ENCODE measurements at regions not wholly inside any gene's neighbourhood (a gene's known extent, or its start where the extent isn't known, plus 50 kb on each side); places are given as distances from the start of the nearest gene placed in this dataset.

DNA sequence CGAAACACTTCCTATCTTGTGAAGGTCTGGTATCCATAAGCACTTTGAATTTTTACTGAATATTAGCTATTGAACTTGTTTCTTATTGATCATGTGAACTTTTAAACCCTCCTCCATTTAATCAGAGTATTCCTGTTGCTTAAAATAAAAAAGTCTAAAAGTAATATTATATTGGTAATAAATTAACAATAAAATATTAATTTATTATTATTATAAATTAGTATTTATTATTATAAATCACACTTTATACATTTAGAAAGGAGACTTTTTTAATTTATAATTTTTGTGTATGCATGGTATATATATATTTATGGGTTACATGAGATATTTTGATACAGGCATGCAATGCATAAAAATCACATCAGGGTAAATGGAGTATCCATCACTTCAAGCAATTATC, 295.4 kb upstream of the NETO1 start:
- TF ChIP-seq HNF4G (IDR thresholded peaks at IDR 0.05): no peak
- no peak for TF ChIP-seq YY1 (IDR thresholded peaks at IDR 0.05)
- TF ChIP-seq FOXA1 (IDR thresholded peaks at IDR 0.05): no peak
- TF ChIP-seq GABPA (IDR thresholded peaks at IDR 0.05 in 1 of 2, conservative IDR thresholded peaks at IDR 0.05 in 1 of 2): no peak
- TF ChIP-seq EGR1 (IDR thresholded peaks at IDR 0.05; ENCODE audit: low read depth in 2 of 2): no peak
- TF ChIP-seq FOXA2 (IDR thresholded peaks at IDR 0.05): no peak
- TF ChIP-seq TAF1 (conservative IDR thresholded peaks at IDR 0.05): no peak
- no peak for TF ChIP-seq SP1 (IDR thresholded peaks at IDR 0.05)
- TF ChIP-seq RXRA (IDR thresholded peaks at IDR 0.05): no peak
- TF ChIP-seq MAX (IDR thresholded peaks at IDR 0.05): no peak
- no peak for TF ChIP-seq REST (IDR thresholded peaks at IDR 0.05)
- no peak for TF ChIP-seq NR2F2 (IDR thresholded peaks at IDR 0.05)
- TF ChIP-seq, protein P1, sequence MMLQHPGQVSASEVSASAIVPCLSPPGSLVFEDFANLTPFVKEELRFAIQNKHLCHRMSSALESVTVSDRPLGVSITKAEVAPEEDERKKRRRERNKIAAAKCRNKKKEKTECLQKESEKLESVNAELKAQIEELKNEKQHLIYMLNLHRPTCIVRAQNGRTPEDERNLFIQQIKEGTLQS (IDR thresholded peaks at IDR 0.05): no peak
- TF ChIP-seq, protein P2, sequence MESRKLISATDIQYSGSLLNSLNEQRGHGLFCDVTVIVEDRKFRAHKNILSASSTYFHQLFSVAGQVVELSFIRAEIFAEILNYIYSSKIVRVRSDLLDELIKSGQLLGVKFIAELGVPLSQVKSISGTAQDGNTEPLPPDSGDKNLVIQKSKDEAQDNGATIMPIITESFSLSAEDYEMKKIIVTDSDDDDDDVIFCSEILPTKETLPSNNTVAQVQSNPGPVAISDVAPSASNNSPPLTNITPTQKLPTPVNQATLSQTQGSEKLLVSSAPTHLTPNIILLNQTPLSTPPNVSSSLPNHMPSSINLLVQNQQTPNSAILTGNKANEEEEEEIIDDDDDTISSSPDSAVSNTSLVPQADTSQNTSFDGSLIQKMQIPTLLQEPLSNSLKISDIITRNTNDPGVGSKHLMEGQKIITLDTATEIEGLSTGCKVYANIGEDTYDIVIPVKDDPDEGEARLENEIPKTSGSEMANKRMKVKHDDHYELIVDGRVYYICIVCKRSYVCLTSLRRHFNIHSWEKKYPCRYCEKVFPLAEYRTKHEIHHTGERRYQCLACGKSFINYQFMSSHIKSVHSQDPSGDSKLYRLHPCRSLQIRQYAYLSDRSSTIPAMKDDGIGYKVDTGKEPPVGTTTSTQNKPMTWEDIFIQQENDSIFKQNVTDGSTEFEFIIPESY (IDR thresholded peaks at IDR 0.05): no peak
- no peak for TF ChIP-seq JUND (IDR thresholded peaks at IDR 0.05)
- TF ChIP-seq CTCF (IDR thresholded peaks at IDR 0.05; ENCODE audit: low read depth, low read length, missing input control): no peak
- H3K9me3 ChIP-seq (ENCODE audit: control insufficient read depth in 4 of 4, low read length in 3 of 4): peaks cover 0 to 5% (median 0%) of the 10 kb centered on the region in 4 donors
- no peaks in the 10 kb centered on the region for H3K36me3 ChIP-seq (ENCODE audit: control insufficient read depth in 4 of 4, insufficient read depth in 3 of 4, low read depth in 1 of 4, low read length in 3 of 4)
- no peak overlapping the region for H3K9ac ChIP-seq (ENCODE audit: low read depth in 1 of 2, low read length in 2 of 2)
- DNase-seq (ENCODE audit: low spot score): no peak
- H3K4me3 ChIP-seq (ENCODE audit: low read depth in 1 of 3, low read length in 3 of 3): no peak overlapping the region
- H3K4me1 ChIP-seq (ENCODE audit: control insufficient read depth in 4 of 4, insufficient read depth in 4 of 4, low read length in 3 of 4): no peaks in the 10 kb centered on the region
- no peaks in the 10 kb centered on the region for H3K27me3 ChIP-seq (ENCODE audit: control insufficient read depth in 4 of 4, insufficient read depth in 4 of 4, low read length in 3 of 4)
- 65% methylated on average over 1 of the region's 1 CpG for whole genome bisulfite sequencing
- H3K27ac ChIP-seq (ENCODE audit: low read depth in 1 of 2, low read length in 2 of 2): no peak overlapping the region

GRCh38 chr18:73156117-73156516, 288.3 kb upstream of the NETO1 start:
- Histone ChIP-seq H3K9ac (ENCODE audit: low read depth in 1 of 2, low read length in 2 of 2) (no peak overlapping the region), H3K4me1 (ENCODE audit: control insufficient read depth in 4 of 4, insufficient read depth in 4 of 4, low read length in 3 of 4) (peaks cover 0 to 2% (median 0%) of the 10 kb centered on the region in 4 donors), H3K9me3 (ENCODE audit: control insufficient read depth in 4 of 4, low read length in 3 of 4) (no peaks in the 10 kb centered on the region), H3K4me3 (ENCODE audit: low read depth in 1 of 3, low read length in 3 of 3) (no peak overlapping the region), H3K27ac (ENCODE audit: low read depth in 1 of 2, low read length in 2 of 2) (no peak overlapping the region), H3K27me3 (ENCODE audit: control insufficient read depth in 4 of 4, insufficient read depth in 4 of 4, low read length in 3 of 4) (no peaks in the 10 kb centered on the region), H3K36me3 (ENCODE audit: control insufficient read depth in 4 of 4, insufficient read depth in 3 of 4, low read depth in 1 of 4, low read length in 3 of 4) (no peaks in the 10 kb centered on the region)
- DNase-seq (ENCODE audit: low spot score): no peak
- TF ChIP-seq YY1 (IDR thresholded peaks at IDR 0.05) (no peak), RAD21 (IDR thresholded peaks at IDR 0.05) (no peak), TAF1 (conservative IDR thresholded peaks at IDR 0.05) (no peak), FOXA1 (IDR thresholded peaks at IDR 0.05) (no peak), REST (IDR thresholded peaks at IDR 0.05) (no peak)
- TF ChIP-seq, protein P2 (IDR thresholded peaks at IDR 0.05): no peak
- TF ChIP-seq, protein P1 (IDR thresholded peaks at IDR 0.05): no peak

All from liver (tissue), 8 donors.